Pancreas (tissue), 10 donors: ENCODE measurements at regions not wholly inside any gene's neighbourhood (a gene's known extent, or its start where the extent isn't known, plus 50 kb on each side); places are given as distances from the start of the nearest gene placed in this dataset.
"Not testable (repeated sequence)": the region's sequence is repeated elsewhere in the genome, so short reads cannot be mapped to it uniquely, and the experiment has no call there.

Experiments
- ATAC-seq, 4 donors: fragments of 200-7000 bp; cut with Tn5 transposase; one replicate each; pipeline versions ENCODE4 v1.8.0 to v1.9.1; 2020; ENCODE audit warnings: mild to moderate bottlenecking in 4 of 4, moderate library complexity in 4 of 4
- DNase-seq, 6 donors: peaks; one replicate each; pipeline ENCODE4 v3.0.0-alpha.2; 2020
- FAIRE-seq: peaks from 2 replicates; lab custom pipeline; 2012; peaks lifted over from hg19 to GRCh38; lab: Jason Lieb, UNC
- H3K27ac ChIP-seq, 4 donors: fragments of 200-600 bp; sonication (generic); 1 replicate in 3 of 4; 2 replicates in 1 of 4; pipeline versions ENCODE4 v1.5.0 to v1.8.0; 2020
- H3K27me3 ChIP-seq, 4 donors: fragments of 200-600 bp; one replicate each; pipeline ENCODE4 v1.8.0; 2021
- H3K36me3 ChIP-seq, 3 donors: fragments of 200-600 bp; sonication (generic) in 1 of 3; one replicate each; pipeline versions ENCODE4 v1.5.0 to v1.8.0; 2020 to 2021
- H3K4me1 ChIP-seq, 3 donors: fragments of 200-600 bp; one replicate each; pipeline ENCODE4 v1.8.0; 2021
- H3K4me3 ChIP-seq, 4 donors: fragments of 200-600 bp; sonication (generic) in 2 of 4; one replicate each; pipeline versions ENCODE4 v1.5.0 to v1.8.0; 2020 to 2021
- H3K9me3 ChIP-seq, 4 donors: fragments of 200-600 bp; one replicate each; pipeline ENCODE4 v1.8.0; 2021
- CTCF ChIP-seq, 4 donors: fragments of 200-600 bp; sonication (generic) in 3 of 4; IDR thresholded peaks; one replicate each; pipeline versions ENCODE4 v1.5.0 to v1.8.0; 2021; ENCODE audit warnings: antibody characterized with exemption in 4 of 4
- WGBS, 2 donors: extraction: QIAGEN DNeasy Blood & Tissue Kit; methylation state at CpG; one replicate each; pipeline ENCODE4 v1.1.7; 2013; 5-methylcytosine and 5-hydroxymethylcytosine counted together
- intact Hi-C, 3 donors: fragments of 100-400 bp; cut with DNase I; formaldehyde crosslinking; loops; one replicate each; pipeline versions ENCODE4 v1.11.1 to v1.14.2; 2022
- donor health status: healthy with polysubstance abuse.
- donor health status: DM: no; HTN: no; CAD: no; lungs with moderate emphysema.
- donor health status: DM: no; HTN: no; CAD: no.
- donor health status: control.
- donor health status: control.
- donor health status: Bipolar disorder and iron deficiency.
- donor health status: DM: yes; HTN: yes; CAD: no.
- donor health status: DM: no; HTN: no; CAD: no.
- donor health status: DM: no; HTN: no; CAD: no.
- donor health status: DM: yes; HTN: yes; CAD: no.

GRCh38 chr14:29982171-29982570, 54.5 kb upstream of the PRKD1 start:
- ATAC-seq (no peak), FAIRE-seq (no peak), DNase-seq (no peak)
- no peak overlapping the region for H3K4me3 ChIP-seq
- no peaks in the 10 kb centered on the region for H3K4me1 ChIP-seq
- intact Hi-C loops: no loop called here
- WGBS, 2 donors: 82 to 87% methylated on average over 1 of the region's 1 CpG
- H3K27me3 ChIP-seq: no peaks in the 10 kb centered on the region
- H3K36me3 ChIP-seq: no peaks in the 10 kb centered on the region
- H3K9me3 ChIP-seq: no peaks in the 10 kb centered on the region
- H3K27ac ChIP-seq: no peak overlapping the region
- no peak for TF ChIP-seq CTCF (IDR thresholded peaks at IDR 0.05)

GRCh38 chr14:29982993-29983392, 55.3 kb upstream of the PRKD1 start:
- no peak for ATAC-seq
- no peak overlapping the region for H3K4me3 ChIP-seq
- WGBS, 2 donors: 74 to 91% methylated on average over 1 of the region's 1 CpG
- H3K36me3 ChIP-seq: no peaks in the 10 kb centered on the region
- H3K27me3 ChIP-seq: no peaks in the 10 kb centered on the region
- no peaks in the 10 kb centered on the region for H3K4me1 ChIP-seq
- H3K9me3 ChIP-seq: no peaks in the 10 kb centered on the region
- DNase-seq: no peak
- TF ChIP-seq CTCF (IDR thresholded peaks at IDR 0.05): no peak
- intact Hi-C loops: no loop called here
- FAIRE-seq: no peak
- H3K27ac ChIP-seq: no peak overlapping the region

GRCh38 chr14:29990344-29990857, 62.8 kb upstream of the PRKD1 start:
- H3K9me3 ChIP-seq, H3K4me3 ChIP-seq, ATAC-seq, H3K27ac ChIP-seq, H3K4me1 ChIP-seq, H3K27me3 ChIP-seq, H3K36me3 ChIP-seq, intact Hi-C loops, DNase-seq: not testable (repeated sequence)
- WGBS, 2 donors: 76 to 77% methylated on average over 30 of the region's 30 CpGs
- FAIRE-seq: peak; percentile 90

- H3K4me1 ChIP-seq: no peaks in the 10 kb centered on the region
- DNase-seq (no peak), FAIRE-seq (no peak)
These were observed 63.3 kb upstream of the PRKD1 start for GRCh38 chr14:29990993-29991392.

GRCh38 chr14:29993143-29993542, 65.5 kb upstream of the PRKD1 start:
- no peak for TF ChIP-seq CTCF (IDR thresholded peaks at IDR 0.05)
- DNase-seq (no peak), ATAC-seq (peak in 1 of 4 donors; percentile 18), FAIRE-seq (no peak)
- intact Hi-C loops: no loop called here
- H3K27me3 ChIP-seq: no peaks in the 10 kb centered on the region
- 60 to 73% methylated on average over 2 of the region's 2 CpGs for WGBS, 2 donors
- no peaks in the 10 kb centered on the region for H3K36me3 ChIP-seq
- no peaks in the 10 kb centered on the region for H3K4me1 ChIP-seq
- no peak overlapping the region for H3K4me3 ChIP-seq
- no peak overlapping the region for H3K27ac ChIP-seq
- no peaks in the 10 kb centered on the region for H3K9me3 ChIP-seq

More at GRCh38 chr14:29990993-29991392, 63.3 kb upstream of the PRKD1 start:
- H3K27me3 ChIP-seq: no peaks in the 10 kb centered on the region
- 87% methylated on average over 2 of the region's 2 CpGs for WGBS, 2 donors
- H3K9me3 ChIP-seq: no peaks in the 10 kb centered on the region
- H3K4me3 ChIP-seq: no peak overlapping the region
- H3K27ac ChIP-seq: no peak overlapping the region
- ATAC-seq: no peak
- intact Hi-C loops: no loop called here
- H3K36me3 ChIP-seq: no peaks in the 10 kb centered on the region
- no peak for TF ChIP-seq CTCF (IDR thresholded peaks at IDR 0.05)
